Activated CD4-positive, alpha-beta T cell treated with anti-CD3 and anti-CD28 coated beads, Interleukin-10, Interleukin-2, amounts not matched to agents 100 ng/mL and 50 ng/mL, durations not matched to agents 16 hours and 8 hours (primary cell): ENCODE measurements at regions not wholly inside any gene's neighbourhood (a gene's known extent, or its start where the extent isn't known, plus 50 kb on each side); places are given as distances from the start of the nearest gene placed in this dataset.
"Not testable (repeated sequence)": the region's sequence is repeated elsewhere in the genome, so short reads cannot be mapped to it uniquely, and the experiment has no call there.

Experiments
- DNase-seq: peaks from one replicate; pipeline ENCODE4 v3.0.0-alpha.2; 2020

DNA sequence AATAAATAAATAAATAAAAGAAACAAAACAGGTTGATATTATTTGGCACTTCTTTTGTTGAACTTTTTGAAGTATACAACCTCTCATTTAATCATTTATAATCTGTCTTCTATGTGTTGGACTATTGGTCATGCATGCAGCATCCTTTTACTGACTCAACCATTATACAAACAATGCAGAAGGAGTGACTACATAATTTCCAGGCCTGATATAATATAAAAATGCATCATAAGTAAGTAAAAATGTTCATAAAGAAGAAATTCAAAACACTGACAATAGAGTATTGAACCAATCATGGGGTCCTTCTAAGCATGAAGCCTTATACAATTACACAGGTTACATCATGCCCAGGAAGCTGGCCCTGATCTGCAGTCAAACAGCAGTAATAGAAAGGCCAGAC, 141.5 kb upstream of the FN1 start:
- no peak for DNase-seq

DNA sequence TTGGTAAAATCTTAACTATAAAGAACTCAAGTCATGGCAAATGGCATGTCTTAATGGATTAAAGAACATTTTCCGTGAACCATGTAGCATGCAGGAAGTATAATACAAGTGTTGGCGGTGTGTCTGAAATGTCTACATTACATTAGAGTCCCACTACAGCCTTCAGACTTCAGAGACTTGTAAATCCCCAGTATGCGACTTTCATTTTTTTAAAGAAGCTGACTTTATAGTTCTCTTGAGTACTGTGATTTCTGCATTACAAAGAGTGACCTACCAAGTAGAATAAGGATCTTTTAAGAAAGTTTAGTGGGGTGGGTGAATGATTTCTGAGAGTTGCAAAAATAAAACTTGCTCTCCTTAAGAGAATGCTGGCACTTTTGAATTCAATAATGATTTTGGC, 140.7 kb upstream of the FN1 start:
- no peak for DNase-seq

DNA sequence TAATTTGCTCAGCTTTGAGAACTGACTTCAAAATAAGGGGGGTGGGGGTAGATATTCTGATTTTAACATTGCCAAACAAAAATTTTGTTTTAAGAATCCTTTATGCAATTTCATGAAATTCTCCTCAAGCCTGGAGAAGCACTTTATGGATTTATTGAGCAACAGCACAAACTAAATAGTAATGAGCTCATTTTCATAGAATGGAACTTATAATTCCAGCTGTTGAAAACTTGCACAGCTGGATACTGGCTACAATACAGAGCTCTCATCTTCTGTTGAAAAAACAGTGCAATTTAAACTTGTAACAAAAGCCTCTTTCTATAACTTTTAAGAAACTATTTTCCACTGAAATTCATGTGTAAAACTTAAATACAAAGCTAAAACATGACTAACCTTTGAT, 137.6 kb upstream of the FN1 start:
- no peak for DNase-seq

DNA sequence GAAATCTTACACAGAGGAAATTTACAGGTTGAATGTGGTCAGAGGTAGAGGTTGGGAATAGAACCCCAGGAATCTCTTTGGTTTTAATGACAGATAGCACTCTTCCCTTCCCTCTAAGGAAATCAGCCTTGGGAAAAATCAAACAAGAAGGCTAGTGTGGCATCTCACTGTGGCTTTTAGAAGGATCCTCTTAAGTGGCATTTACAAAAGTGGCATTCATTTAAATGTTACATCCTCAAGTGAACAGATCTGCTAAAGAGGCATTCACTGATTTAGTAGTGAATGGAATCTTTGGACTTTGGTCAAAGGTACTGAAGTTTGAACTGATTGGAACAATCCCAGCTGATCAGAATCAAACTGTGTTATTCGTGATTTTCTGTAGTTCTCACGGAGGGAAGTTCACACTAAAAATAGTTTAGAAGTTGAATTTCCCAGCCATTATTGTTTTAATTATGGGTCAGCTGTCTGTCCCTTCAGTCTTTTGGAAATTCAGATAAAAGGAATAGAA, 136.5 kb upstream of the FN1 start:
- no peak for DNase-seq

DNA sequence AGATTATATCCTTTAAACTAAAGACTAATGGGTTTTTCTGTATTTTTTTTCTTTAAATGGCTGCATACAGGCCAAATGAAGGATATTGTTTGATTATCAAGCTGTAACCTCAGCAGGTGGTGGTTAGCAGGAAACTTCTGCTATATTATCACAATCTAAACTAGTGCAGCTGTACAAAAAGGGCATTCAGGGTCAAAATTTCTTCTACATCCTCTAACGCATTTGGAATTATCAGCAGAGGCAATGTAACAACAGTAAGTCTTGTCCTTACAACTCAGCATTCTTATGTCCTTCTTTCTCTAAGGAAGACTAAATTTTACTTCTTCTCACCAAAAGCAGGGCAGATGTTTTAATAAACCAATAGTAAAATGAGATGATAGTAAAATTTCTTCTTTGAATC, 135.8 kb upstream of the FN1 start:
- no peak for DNase-seq

DNA sequence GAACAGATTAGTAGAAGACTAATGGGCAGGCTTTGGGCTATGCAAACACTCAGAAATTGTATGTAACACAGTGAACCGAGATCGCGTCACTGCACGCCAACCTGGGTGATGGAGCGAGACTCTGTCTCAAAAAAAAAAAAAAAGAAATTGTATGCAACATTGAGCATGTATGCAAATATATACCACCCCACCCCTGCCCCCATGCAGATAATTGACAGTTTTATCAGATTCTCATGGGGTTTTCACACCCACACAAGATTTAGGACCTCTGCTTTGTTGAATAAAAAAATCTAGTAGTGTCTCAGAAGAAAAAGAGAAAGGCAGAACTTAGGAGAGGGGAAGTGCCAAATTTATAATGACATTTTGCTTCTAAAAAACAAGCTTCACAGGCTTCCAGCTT, 131.6 kb upstream of the FN1 start:
- no peak for DNase-seq

DNA sequence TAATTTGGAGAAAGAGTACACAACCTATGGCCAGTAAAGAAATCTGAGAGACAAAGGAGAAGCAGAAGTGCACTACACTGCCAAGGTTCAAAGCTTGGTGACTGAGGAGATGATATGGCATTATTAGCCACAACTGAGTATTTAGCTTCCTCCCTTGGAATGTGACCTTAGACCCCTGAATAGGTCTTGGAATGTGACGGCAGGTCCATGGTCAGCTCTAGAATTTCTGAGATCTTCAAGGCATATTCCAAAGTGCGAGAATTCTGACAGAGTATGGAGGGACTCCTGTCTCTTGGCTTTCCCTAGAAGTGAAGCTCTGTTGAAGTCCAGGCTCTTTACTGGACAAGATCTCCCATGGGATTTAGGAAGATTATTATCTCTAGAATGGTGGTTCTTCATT, 130.0 kb upstream of the FN1 start:
- no peak for DNase-seq

DNA sequence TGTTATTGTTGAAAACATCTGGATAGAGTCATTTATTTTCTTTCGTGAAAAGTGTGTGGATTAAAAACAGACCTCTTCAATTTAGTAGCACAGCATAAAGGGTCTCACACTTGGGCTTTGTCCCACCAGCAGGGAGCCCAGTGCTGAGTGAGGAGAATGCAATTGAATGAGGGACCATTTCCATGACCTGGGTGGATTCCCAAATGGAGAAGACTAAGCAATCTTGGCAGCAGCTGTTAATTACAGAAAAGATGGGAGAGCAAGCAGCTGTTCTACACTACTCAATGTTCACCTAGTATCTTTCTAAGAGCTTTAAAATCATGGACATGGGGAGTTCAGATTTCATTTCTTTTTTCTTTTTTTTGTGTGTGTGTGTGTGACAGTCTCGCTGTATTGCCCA, 121.8 kb upstream of the FN1 start:
- no peak for DNase-seq

DNA sequence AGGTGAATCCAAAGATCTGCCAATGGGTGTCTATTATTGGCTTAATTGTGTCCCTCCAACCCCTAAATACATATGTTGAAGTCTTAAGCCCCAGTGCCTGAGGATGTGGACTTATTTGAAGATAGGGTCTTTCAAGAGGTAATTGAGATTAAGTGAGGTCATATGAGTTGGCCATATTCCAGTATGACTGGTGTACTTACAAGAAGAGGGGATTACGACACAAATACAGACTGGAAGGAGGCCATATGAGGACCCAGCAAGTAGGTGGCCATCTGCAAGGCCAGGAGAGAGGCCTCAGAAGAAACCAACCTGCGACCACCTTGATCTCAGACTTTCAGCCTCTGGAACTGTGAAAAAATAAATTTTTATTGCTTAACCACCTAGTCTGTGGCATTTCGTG, 121.1 kb upstream of the FN1 start:
- no peak for DNase-seq

DNA sequence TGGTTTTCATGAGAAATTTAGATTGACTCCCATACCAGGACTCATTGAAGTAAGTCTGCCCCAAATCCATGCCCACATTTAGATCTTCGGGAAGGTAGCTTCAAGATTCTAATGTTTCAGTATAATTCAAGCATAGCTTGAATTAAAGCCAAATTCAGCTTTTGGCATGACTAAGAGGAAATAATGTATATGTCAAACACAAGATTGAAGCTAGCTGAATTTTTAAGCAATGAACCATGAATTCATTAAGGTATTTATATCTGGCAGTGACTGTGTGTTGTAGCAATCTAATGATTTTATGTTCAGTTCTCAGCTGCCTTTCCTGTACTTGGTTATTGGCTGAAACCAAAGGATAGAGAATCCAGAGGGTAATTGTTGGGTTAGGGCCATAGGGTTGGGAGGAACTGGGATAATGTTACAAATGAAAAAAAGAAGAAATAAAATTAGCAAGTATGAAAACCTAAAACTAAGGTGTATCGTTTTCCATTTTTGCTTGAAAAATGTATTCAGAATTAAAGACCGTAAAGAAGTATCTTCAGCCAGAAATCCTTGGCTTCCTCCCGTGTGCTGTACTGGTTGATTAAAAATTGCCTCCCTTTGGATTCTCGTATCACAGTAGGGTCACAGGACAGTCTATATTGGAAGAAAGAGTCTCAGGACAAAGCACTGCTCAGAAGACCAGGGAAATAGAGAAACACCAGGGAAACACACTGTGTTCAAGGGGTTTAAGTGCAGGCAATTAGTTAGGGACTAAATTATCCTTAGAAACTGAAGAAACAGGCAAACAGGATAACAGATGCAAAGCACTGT, 119.0 kb upstream of the FN1 start:
- DNase-seq: no peak

DNA sequence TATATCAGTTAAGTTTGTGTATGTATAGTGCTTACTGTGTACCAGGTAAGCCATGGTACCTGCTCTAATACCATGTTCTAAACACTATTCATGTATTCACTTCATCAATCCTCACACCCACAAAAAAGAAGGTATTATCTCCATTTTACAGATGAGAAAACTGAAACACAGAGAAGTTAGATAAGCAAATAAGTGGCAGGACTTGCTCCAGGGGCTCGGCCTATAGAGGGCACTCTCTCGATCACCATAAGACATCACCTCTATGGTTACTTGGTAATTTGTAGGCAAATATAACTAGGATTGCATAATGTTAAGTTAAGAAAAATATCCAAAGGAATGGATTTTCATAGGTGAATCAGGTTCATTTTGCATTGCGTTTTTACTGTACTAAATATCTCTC, 118.1 kb upstream of the FN1 start:
- DNase-seq: no peak

DNA sequence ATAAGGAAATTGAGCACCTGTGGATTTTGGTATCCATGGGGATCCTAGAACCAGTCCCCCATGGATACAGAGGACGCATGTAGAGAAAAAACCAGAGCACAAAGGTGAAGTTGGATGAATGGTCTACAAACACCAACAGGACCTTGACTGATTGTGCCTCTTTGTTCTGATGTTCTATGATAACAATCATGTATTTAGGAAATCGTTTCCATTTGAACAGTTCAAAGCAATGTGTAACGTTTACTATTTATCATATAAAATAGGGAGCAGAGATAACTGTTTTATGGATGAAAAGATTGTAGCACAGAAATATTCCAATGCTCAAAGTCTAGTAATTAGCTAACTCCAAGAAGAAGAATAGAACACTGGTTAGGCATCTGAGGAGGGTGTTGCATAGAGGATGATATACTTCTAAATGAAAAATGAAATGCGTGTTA, 116.3 kb upstream of the FN1 start:
- no peak for DNase-seq

DNA sequence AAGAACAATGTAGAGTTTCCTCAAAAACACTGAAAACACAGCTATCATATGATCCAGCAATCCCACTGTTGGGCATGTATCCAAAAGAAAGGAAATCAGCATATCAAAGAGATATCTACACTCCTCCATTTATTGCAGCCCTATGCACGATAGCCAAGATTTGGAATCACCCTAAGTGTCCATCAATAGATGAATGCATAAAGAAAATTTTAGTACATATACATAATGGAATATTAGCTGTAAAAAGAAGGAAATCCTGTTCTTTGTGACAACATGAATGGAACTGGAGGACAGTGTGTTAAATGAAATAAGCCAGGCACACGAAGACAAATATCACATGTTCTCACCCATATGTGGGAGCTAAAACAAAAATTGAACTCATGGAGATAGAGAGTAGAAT, 114.5 kb upstream of the FN1 start:
- DNase-seq: no peak

DNA sequence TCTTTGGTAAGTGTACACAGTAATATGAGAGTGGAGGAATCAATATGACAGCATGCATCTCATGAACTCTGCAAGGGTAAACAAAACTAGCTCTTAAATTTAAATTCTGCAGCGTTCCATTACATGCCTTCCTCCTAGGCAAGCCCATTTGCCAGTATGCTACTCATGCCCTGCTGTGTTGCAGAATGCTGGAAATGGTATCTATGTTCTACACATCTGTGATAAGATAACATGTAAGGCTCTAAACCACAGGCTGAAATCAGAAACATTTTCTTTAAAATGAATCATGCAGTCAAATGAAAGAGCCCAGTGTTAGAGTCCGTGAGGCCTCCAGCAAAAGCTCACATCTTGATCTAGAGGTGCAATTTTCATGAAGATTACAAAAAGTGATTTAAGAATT, 112.8 kb upstream of the FN1 start:
- DNase-seq: no peak

DNA sequence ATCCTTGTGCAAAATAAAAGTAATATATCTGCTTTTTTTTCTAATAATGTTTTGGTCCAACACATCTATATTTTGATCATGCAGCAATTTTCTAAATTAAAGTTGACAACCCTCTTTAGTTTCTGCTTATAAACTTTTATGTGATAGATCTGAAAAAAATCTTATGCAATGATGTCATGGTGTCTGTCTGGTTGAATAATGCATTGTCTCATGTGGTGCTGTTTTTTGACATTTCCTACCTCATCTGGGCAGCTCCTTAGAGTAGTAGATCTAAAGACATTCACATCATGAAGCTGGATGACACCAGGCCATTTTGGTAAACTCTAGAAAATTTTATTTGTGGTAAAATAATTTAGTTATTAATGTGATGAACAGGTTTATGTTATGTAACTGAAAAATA, 106.8 kb upstream of the FN1 start:
- DNase-seq: no peak

DNA sequence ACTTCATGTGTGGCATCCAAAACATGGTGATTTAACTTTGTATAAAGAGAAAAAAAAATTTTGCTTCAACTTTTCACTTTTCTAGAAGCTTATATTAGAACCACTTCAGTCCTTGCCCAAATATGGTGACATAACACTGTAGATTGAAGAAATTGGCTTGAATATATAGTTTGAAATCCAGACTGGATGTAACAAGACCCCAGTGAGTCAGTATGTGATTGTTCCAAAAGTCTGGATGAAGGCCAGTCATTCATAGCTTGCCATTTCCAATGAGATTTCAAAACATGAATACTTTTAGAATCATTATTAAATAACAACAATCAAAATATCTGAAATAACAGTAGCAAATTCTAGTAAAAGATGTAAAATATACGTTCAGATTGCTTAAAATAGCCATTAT, 104.8 kb upstream of the FN1 start:
- DNase-seq: no peak

DNA sequence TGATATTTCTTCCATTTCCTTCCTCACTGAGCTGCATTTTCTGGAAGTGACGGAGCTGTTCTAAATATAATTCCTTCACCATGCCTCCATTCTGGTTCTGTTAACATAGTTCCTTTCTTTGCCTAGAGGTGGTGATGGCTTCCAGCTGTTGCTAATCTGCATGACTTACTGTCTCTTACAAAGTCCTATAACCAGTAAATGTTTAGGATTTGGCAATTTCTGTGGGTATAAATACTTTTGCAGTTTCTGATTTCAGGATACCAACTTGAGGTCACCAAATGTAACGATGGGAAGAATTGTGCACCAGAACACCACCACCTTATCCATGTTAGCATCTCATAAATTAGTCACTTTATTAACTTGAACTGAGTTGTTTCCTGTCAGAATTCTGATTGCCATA, 101.7 kb upstream of the FN1 start:
- DNase-seq: no peak

DNA sequence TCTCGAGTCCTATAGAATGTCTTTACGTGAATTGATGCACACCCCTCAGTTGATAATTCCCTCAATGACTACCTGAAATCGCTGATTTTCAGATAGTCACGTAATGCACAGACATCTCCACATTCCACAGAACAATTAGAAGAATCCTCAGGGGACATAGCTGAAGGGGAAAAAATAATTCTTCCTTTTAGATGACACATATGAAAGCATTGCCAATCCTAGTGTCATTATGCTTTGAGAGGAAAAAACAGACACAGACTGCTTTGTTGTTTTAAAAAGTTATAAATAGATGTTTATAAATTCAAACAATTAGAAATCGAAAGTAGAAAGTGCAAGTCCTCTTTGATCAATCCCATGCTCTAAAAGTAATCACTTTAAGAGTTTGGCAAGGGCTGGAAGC, 100.6 kb upstream of the FN1 start:
- DNase-seq: no peak

DNA sequence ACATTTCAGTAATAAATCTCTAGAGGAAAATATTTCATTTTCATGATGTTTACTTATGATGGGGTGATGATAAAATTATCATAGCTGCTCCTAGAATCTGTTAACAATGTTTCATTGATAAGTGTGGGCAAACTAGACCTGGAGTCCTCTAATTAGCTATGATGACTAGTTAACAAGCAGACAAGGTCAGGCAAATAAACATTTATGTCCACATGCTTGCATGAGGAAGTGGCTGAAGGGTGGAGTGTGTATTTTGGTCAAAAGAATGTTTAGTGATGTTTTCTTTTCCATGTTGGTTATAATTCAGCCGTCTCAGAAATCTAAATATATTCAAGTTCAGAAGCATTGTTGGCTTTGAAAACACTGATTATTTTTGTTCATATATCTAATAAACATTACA, 99.9 kb upstream of the FN1 start:
- no peak for DNase-seq

DNA sequence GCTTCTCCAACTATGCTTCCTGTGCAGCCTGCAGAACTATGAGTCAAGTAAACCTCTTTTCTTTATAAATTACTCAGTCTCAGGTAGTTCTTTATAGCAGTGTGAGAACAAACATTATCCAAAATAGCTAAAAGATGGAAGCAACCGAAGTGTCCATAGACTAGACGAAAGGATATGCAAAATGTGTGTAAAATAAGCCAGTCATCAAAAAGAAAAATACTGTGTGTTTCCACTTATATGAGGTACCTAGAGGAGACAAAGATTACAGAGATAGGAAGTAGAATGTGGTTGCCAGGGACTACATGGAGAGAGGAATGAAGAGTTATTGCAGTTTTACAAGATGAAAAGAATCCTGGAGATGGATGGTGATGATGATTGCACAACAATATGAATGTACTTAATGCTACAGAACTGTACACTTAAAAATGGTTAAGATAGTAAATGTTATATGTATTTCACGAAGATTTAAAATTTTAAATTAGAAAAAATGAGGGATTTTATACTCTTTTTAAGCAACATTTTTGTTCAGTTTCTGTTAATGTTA, 99.3 kb upstream of the FN1 start:
- no peak for DNase-seq

DNA sequence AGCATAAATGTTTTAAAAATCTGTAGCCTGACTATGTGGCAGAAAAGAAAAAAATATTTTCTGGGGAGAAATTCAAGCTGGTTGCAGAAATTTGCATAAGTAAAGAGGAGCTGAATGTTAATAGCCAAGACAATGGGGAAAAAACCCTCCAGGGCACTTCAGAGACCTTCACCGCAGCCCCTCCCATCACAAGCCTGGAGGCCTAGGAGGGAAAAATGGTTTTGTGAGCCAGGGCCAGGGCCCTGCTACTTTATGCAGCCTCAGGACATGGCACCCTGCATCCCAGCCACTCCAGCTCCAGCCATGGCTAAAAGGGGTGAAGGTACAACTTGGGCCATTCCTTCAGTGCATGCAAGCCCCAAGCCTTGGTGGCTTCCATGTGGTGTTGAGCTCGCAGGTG, 97.8 kb upstream of the FN1 start:
- DNase-seq: not testable (repeated sequence)

DNA sequence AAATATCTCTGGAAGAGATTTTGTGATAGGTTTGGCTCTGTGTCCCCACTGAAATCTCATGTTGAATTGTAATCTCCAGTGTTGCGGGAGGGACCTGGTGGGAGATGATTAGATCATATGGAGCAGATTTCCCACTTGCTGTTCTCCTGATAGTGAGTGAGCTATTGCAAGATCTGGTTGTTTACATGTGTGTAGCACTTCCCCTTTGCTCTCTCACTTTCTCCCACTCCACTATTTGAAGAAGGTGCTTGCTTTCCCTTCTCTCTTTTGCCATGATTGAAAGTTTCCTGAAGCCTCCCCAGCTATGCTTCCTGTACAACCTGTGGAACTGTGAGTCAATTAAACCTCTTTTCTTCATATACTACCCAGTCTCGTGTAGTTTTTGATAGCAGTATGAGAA, 97.0 kb upstream of the FN1 start:
- no peak for DNase-seq

DNA sequence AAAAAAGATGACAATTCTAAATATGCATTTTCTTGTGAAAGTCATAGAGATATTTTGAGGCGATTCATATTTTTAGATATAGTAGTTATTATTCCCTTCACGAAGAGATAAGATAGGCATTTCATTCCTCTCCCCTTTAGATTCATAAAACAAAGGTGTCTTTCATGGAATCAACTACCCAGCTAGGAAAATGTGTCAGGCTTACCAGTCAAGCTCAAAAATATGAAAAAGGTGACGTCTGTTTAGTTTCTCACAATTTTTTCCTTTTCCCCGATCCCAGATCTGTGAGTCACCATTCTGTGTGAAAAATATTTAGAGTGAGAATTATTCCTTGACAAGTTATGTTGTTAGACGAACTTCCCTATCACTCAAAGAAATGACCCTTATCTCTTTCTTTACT, 95.4 kb upstream of the FN1 start:
- no peak for DNase-seq

DNA sequence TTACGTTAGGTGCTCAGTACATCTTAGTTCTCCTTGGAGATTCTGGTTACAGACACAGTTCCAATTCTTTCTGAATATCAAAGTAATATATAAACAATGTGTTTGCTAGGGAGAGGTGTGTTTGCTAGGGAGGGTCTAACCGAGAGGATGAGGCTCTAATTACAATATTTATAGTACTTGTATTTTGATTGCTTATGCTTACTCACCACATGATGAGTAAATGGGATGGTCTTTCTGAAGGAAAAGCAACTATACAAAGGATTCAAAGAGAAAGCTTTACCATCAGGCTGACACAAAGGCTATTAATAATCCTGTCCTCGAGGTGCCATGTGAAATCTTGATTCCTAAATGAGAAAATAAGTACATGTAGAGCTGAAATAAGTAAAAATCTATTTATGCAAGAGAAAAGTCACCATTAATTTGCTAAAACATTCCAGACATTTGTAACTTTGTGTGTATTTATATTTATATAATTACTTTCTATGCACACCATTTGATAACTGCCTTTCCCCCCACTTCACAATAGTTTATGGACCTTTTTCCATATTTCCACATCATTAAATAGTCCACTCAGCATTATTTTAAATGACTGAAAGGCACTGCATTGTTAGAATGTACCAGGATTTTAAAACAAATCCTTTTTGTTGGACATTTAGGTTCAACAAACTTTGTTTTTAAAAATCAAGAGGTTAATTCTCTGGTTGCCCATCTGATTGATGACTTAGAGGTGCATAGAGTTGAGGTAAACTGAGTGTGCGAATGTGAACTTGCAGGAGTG, 94.5 kb upstream of the FN1 start:
- no peak for DNase-seq
